ENCODE measurements at regions not wholly inside any gene's neighbourhood (a gene's known extent, or its start where the extent isn't known, plus 50 kb on each side); places are given as distances from the start of the nearest gene placed in this dataset.
A peak's percentile ranks its signal among the peaks of the same experiment; 100 is the strongest.

GRCh38 chr9:108273988-108274387 is 581.8 kb downstream of the ACTL7B start:
- TF ChIP-seq POLR2A (IDR thresholded peaks at IDR 0.05) (no peak), EP300 (IDR thresholded peaks at IDR 0.05) (no peak)
- TF ChIP-seq, protein P1, sequence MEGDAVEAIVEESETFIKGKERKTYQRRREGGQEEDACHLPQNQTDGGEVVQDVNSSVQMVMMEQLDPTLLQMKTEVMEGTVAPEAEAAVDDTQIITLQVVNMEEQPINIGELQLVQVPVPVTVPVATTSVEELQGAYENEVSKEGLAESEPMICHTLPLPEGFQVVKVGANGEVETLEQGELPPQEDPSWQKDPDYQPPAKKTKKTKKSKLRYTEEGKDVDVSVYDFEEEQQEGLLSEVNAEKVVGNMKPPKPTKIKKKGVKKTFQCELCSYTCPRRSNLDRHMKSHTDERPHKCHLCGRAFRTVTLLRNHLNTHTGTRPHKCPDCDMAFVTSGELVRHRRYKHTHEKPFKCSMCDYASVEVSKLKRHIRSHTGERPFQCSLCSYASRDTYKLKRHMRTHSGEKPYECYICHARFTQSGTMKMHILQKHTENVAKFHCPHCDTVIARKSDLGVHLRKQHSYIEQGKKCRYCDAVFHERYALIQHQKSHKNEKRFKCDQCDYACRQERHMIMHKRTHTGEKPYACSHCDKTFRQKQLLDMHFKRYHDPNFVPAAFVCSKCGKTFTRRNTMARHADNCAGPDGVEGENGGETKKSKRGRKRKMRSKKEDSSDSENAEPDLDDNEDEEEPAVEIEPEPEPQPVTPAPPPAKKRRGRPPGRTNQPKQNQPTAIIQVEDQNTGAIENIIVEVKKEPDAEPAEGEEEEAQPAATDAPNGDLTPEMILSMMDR (IDR thresholded peaks at IDR 0.05), result no peak
- no peak overlapping the region for H3K27ac ChIP-seq
- no peaks in the 10 kb centered on the region for H3K27me3 ChIP-seq
- H3K36me3 ChIP-seq, result no peaks in the 10 kb centered on the region
- H3K4me3 ChIP-seq, result no peak overlapping the region
- no peaks in the 10 kb centered on the region for H3K9me3 ChIP-seq
- DNase-seq, result no peak
- intact Hi-C loops (cut with DNase I), result loop anchor here in 2 of 4 donors (10.0 kb wide), 1 partner anchor 789 kb away; the partner anchor contains the start of gene KLF4 (in 2 of the 2)
- peaks cover 2% of the 10 kb centered on the region for H3K4me1 ChIP-seq (ENCODE audit: insufficient read depth)
- 98 to 100% (median 98%) methylated on average over 2 of the region's 2 CpGs for WGBS, 3 donors

DNA sequence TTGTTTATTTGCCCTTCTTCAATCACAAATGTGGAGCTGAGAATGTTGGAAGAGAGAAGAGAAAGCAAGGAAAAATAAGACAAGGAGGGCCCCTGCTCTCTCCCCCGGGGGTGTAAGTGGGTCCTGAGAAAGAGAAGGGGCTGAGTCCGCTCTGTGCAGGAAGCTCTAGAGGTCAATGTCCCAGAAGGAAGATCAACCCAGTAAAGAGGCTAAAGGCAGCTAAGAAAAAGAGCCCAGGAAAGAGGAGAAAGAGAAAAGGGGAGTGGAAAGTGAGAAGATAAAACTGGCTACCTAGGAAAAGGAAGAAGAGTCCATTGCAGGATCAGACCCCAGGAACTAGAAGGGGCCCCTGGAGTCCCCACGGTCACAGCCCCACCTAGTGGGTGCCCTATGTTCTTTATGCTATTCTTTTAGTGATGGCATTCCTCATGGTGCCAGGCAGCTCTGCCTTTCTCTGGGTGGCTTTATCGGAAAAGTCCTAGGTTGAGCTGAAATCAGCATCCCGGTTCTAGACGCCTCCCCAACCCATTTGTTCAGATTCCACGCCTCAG is 583.4 kb downstream of the ACTL7B start:
- no peak for TF ChIP-seq EP300 (IDR thresholded peaks at IDR 0.05)
- TF ChIP-seq, protein P1 (IDR thresholded peaks at IDR 0.05), result peak in 1 of 3 donors; percentile 6
- H3K36me3 ChIP-seq, result no peaks in the 10 kb centered on the region
- WGBS, 3 donors, result 59 to 63% (median 63%) methylated on average over 7 of the region's 7 CpGs
- H3K4me3 ChIP-seq, result no peak overlapping the region
- intact Hi-C loops (cut with DNase I), result loop anchor here in 2 of 4 donors (10.0 kb wide), 1 partner anchor 788 kb away; the partner anchor contains the start of gene KLF4 (in 2 of the 2)
- no peaks in the 10 kb centered on the region for H3K27me3 ChIP-seq
- DNase-seq, result peak; percentile 16 to 56 (median 36)
- peaks cover 2% of the 10 kb centered on the region for H3K4me1 ChIP-seq (ENCODE audit: insufficient read depth)
- no peaks in the 10 kb centered on the region for H3K9me3 ChIP-seq
- peak overlapping the region in 1 of 2 donors; percentile 56 for H3K27ac ChIP-seq

DNA sequence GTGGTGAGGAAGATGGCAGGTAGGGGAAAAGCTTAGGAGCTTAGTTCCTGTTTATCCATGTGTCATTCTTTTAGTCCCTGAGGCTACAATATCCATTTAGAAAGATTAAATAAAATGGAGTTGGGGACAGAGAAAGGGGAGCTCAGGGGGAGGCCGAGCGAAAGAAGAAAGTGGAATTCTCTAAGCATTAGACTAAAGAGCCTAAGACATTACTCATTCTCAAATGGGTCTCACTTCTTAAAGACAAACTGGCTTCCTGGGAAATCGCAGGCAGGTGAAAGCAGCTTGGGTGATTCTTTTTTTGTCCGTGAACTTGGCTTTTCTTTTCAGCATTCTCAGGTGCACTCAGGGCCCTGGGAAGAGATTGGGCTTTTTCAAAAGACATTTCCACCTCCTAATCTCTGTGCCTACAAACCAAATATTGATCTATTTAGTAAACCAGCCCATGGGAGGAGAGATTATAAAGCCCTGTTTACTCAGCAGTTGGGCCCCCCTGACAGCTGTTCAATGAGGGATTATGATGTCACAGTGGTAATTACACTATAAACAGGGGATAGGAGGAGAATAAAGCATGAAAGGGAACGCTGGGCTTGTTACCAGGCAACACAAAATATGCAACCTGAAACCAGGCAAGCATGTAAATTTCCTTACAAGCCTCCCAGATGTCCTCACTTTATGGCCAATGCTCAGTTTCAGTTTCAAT is 584.0 kb downstream of the ACTL7B start:
- Histone ChIP-seq H3K27me3 (no peaks in the 10 kb centered on the region), H3K27ac (peak overlapping the region in 1 of 2 donors; percentile 56), H3K4me3 (no peak overlapping the region), H3K4me1 (ENCODE audit: insufficient read depth) (peaks cover 2% of the 10 kb centered on the region), H3K9me3 (no peaks in the 10 kb centered on the region), H3K36me3 (no peaks in the 10 kb centered on the region)
- TF ChIP-seq EP300 (IDR thresholded peaks at IDR 0.05), result no peak
- TF ChIP-seq, protein P1 (IDR thresholded peaks at IDR 0.05), result no peak
- TF ChIP-seq POLR2A (IDR thresholded peaks at IDR 0.05), result no peak
- intact Hi-C loops (cut with DNase I), result loop anchor here in 2 of 4 donors (10.0 kb wide), 1 partner anchor 787 kb away; the partner anchor contains the start of gene KLF4 (in 2 of the 2)
- peak in 1 of 5 donors; percentile 26 for DNase-seq
- WGBS, 3 donors, result 40 to 52% (median 52%) methylated on average over 5 of the region's 5 CpGs

DNA sequence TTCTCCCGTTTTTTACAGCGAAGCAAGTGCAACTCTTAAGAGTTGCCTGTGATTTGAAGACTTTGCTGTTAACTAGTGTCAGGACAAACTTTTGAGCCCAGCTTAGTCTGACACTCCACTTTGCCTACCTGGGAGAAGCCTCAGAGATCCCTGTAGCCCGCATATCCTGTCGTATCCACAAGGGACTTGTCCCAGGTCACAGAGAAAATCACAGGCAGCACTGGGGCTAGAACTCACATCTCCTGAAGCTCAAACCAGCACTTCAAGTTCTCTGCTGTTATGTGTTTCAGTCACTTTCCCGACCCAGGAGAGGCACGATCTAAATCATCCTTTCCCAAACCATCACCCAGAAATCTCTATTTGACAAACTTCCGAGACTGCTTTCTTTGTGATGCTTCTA is 584.5 kb downstream of the ACTL7B start:
- no peaks in the 10 kb centered on the region for H3K36me3 ChIP-seq
- WGBS, 3 donors, result 92 to 94% (median 94%) methylated on average over 7 of the region's 7 CpGs
- intact Hi-C loops (cut with DNase I), result loop anchor here in 2 of 4 donors (10.0 kb wide), 1 partner anchor 786 kb away; the partner anchor contains the start of gene KLF4 (in 2 of the 2)
- H3K4me3 ChIP-seq, result no peak overlapping the region
- TF ChIP-seq, protein P1 (IDR thresholded peaks at IDR 0.05), result no peak
- TF ChIP-seq EP300 (IDR thresholded peaks at IDR 0.05) (no peak), POLR2A (IDR thresholded peaks at IDR 0.05) (no peak)
- H3K27me3 ChIP-seq, result no peaks in the 10 kb centered on the region
- DNase-seq, result no peak
- no peak overlapping the region for H3K27ac ChIP-seq
- H3K4me1 ChIP-seq (ENCODE audit: insufficient read depth), result peaks cover 2% of the 10 kb centered on the region
- H3K9me3 ChIP-seq, result no peaks in the 10 kb centered on the region
